H1 (cell line): ENCODE measurements at regions not wholly inside any gene's neighbourhood (a gene's known extent, or its start where the extent isn't known, plus 50 kb on each side); places are given as distances from the start of the nearest gene placed in this dataset.

ENCODE experiments used
- CTCF ChIA-PET: fragments of 300-600 bp; sonication (Branson Sonifier 250); formaldehyde crosslinking; loops from one replicate; lab custom pipeline; 2021; ENCODE audit not compliant: partially characterized antibody; lab: Charles Lee
- POLR2A ChIA-PET: fragments of 300-600 bp; sonication (Branson Sonifier 250); formaldehyde crosslinking; loops from one replicate; lab custom pipeline; 2021; ENCODE audit warnings: inconsistent platforms; ENCODE audit not compliant: partially characterized antibody; lab: Charles Lee
- DNase-seq, 2 experiments: peaks; one replicate each; pipeline versions ENCODE4 v3.0.0 to v3.0.0-alpha.2; 2010 to 2022; ENCODE audit warnings: low spot score in 2 of 2, low read depth in 1 of 2, mixed read lengths in 1 of 2
- FAIRE-seq: peaks from 2 replicates; lab custom pipeline; 2011; peaks lifted over from hg19 to GRCh38; lab: Jason Lieb, UNC
- H2AFZ ChIP-seq: 2 replicates; pipeline ENCODE4 v1.8.1; 2012; ENCODE audit warnings: low read length, inconsistent platforms
- H2AK5ac ChIP-seq: 2 replicates; pipeline ENCODE4 v1.6.1; 2013; ENCODE audit warnings: low read depth, low read length
- H2BK120ac ChIP-seq: replicated peaks from 2 replicates; pipeline ENCODE3; 2013; ENCODE audit warnings: low read depth, low read length, inconsistent platforms
- H2BK12ac ChIP-seq: 2 replicates; pipeline ENCODE4 v1.6.1; 2013; ENCODE audit warnings: low read depth, low read length
- H2BK15ac ChIP-seq: 2 replicates; pipeline ENCODE4 v1.6.1; 2013; ENCODE audit warnings: low read length
- H2BK20ac ChIP-seq: 2 replicates; pipeline ENCODE4 v1.6.1; 2013; ENCODE audit warnings: low read length
- H2BK5ac ChIP-seq: 2 replicates; pipeline ENCODE4 v1.6.1; 2013; ENCODE audit warnings: low read depth, low read length
- H3K14ac ChIP-seq: 2 replicates; pipeline ENCODE4 v1.6.1; 2013; ENCODE audit warnings: inconsistent platforms; ENCODE audit not compliant: insufficient read length
- H3K18ac ChIP-seq: 2 replicates; pipeline ENCODE4 v1.6.1; 2013; ENCODE audit warnings: low read length; ENCODE audit errors: extremely low read depth
- H3K23ac ChIP-seq: 2 replicates; pipeline ENCODE4 v1.6.1; 2013; ENCODE audit warnings: inconsistent platforms; ENCODE audit not compliant: insufficient read length
- H3K23me2 ChIP-seq: 2 replicates; pipeline ENCODE4 v1.6.1; 2013; ENCODE audit warnings: low read depth, low read length
- H3K27ac ChIP-seq: 2 replicates; pipeline ENCODE4 v1.6.1; 2011; ENCODE audit warnings: low read depth, low read length, inconsistent platforms
- H3K27me3 ChIP-seq, 4 experiments: replicated peaks in 1 of 4; 1 replicate in 1 of 4; 2 replicates in 3 of 4; pipeline versions ENCODE4 v1.6.1 to v1.8.1; 2011 to 2013; ENCODE audit warnings: low read length in 3 of 4, mild to moderate bottlenecking in 3 of 4, inconsistent platforms in 2 of 4, mixed read lengths in 2 of 4, moderate library complexity in 1 of 4; ENCODE audit not compliant: control insufficient read depth in 3 of 4, insufficient read depth in 3 of 4; ENCODE audit errors: extremely low read depth in 1 of 4
- H3K36me3 ChIP-seq, 4 experiments: 2 replicates each; pipeline versions ENCODE4 v1.6.1 to v1.8.1; 2011 to 2013; ENCODE audit warnings: mild to moderate bottlenecking in 4 of 4, low read length in 3 of 4, moderate library complexity in 2 of 4, control low read depth in 1 of 4, inconsistent platforms in 1 of 4; ENCODE audit not compliant: insufficient read depth in 4 of 4, control insufficient read depth in 2 of 4
- H3K4ac ChIP-seq: replicated peaks from 2 replicates; pipeline ENCODE3; 2013; ENCODE audit warnings: low read length, low read depth, mixed read lengths, inconsistent platforms; ENCODE audit not compliant: insufficient read length
- H3K4me1 ChIP-seq, 4 experiments: replicated peaks in 1 of 4; 1 replicate in 1 of 4; 2 replicates in 3 of 4; pipeline versions ENCODE4 v1.6.1 to v1.8.1; 2011 to 2013; ENCODE audit warnings: low read length in 3 of 4, inconsistent platforms in 2 of 4, mixed read lengths in 1 of 4; ENCODE audit not compliant: insufficient read depth in 4 of 4, control insufficient read depth in 3 of 4
- H3K4me2 ChIP-seq, 2 experiments: 2 replicates each; pipeline versions ENCODE4 v1.6.1 to v1.8.1; 2011 to 2013; ENCODE audit warnings: low read depth in 2 of 2, low read length in 2 of 2, control low read depth in 1 of 2, inconsistent platforms in 1 of 2, mild to moderate bottlenecking in 1 of 2; ENCODE audit not compliant: insufficient read depth in 1 of 2
- H3K4me3 ChIP-seq, 4 experiments: fragments of 200-600, 300-600 bp in 1 of 4; sonication (generic), shearing (Covaris generic), sonication (Bioruptor Twin) in 1 of 4; 2 replicates each; pipeline versions ENCODE4 v1.5.1 to v1.8.1; 2011 to 2016; ENCODE audit warnings: low read length in 4 of 4, low read depth in 3 of 4, control low read depth in 2 of 4, inconsistent platforms in 2 of 4, mild to moderate bottlenecking in 2 of 4, mixed read lengths in 1 of 4, moderate library complexity in 1 of 4; ENCODE audit not compliant: insufficient read depth in 2 of 4; ENCODE audit errors: extremely low read depth in 1 of 4
- H3K56ac ChIP-seq: replicated peaks from 2 replicates; pipeline ENCODE3; 2013; ENCODE audit warnings: low read depth, mild to moderate bottlenecking, mixed read lengths, low read length, inconsistent platforms; ENCODE audit not compliant: insufficient read length
- H3K79me1 ChIP-seq: 2 replicates; pipeline ENCODE4 v1.6.1; 2013; ENCODE audit warnings: low read depth, low read length, control low read depth
- H3K79me2 ChIP-seq, 2 experiments: 2 replicates each; pipeline versions ENCODE4 v1.6.1 to v1.8.1; 2012 to 2013; ENCODE audit warnings: low read length in 2 of 2, mild to moderate bottlenecking in 2 of 2, inconsistent platforms in 1 of 2; ENCODE audit not compliant: insufficient read depth in 2 of 2, control insufficient read depth in 1 of 2
- H3K9ac ChIP-seq, 4 experiments: replicated peaks in 1 of 4; 1 replicate in 1 of 4; 2 replicates in 3 of 4; pipeline versions ENCODE4 v1.6.1 to v1.8.1; 2011 to 2013; ENCODE audit warnings: low read depth in 3 of 4, low read length in 3 of 4, control low read depth in 2 of 4, mild to moderate bottlenecking in 2 of 4, moderate library complexity in 2 of 4, inconsistent platforms in 1 of 4; ENCODE audit errors: extremely low read depth in 1 of 4
- H3K9me3 ChIP-seq, 2 experiments: 2 replicates each; pipeline versions ENCODE4 v1.6.1 to v1.8.1; 2012 to 2013; ENCODE audit warnings: mild to moderate bottlenecking in 2 of 2, moderate library complexity in 2 of 2, control low read depth in 1 of 2, inconsistent platforms in 1 of 2, low read depth in 1 of 2, low read length in 1 of 2, mixed read lengths in 1 of 2; ENCODE audit not compliant: insufficient read depth in 2 of 2
- H4K20me1 ChIP-seq, 2 experiments: replicated peaks in 1 of 2; 2 replicates each; pipeline versions ENCODE3 to v1.8.1; 2011 to 2013; ENCODE audit warnings: inconsistent platforms in 2 of 2, low read length in 2 of 2, mild to moderate bottlenecking in 1 of 2; ENCODE audit not compliant: insufficient read depth in 2 of 2, control insufficient read depth in 1 of 2
- H4K5ac ChIP-seq: 2 replicates; pipeline ENCODE4 v1.6.1; 2013; ENCODE audit warnings: low read length, low read depth, mixed read lengths, inconsistent platforms; ENCODE audit not compliant: insufficient read length
- H4K8ac ChIP-seq: 2 replicates; pipeline ENCODE4 v1.8.0; 2013; ENCODE audit warnings: mild to moderate bottlenecking, moderate library complexity, low read length, inconsistent platforms; ENCODE audit not compliant: insufficient read depth; ENCODE audit errors: extremely low read depth
- H4K91ac ChIP-seq: replicated peaks from 2 replicates; pipeline ENCODE3; 2013; ENCODE audit warnings: low read length, mixed read lengths, inconsistent platforms; ENCODE audit not compliant: insufficient read length
- TEAD4 ChIP-seq: IDR thresholded peaks from 2 replicates; pipeline ENCODE4 v1.6.1; 2012; ENCODE audit warnings: low read depth, low read length, inconsistent platforms, mixed read lengths
- ZNF274 ChIP-seq: IDR thresholded peaks from 2 replicates; pipeline ENCODE4 v1.7.0; 2012; ENCODE audit warnings: low read length, borderline replicate concordance; ENCODE audit errors: extremely low read depth
- WGBS, 2 experiments: shearing (Covaris generic) in 1 of 2; methylation state at CpG; one replicate each; pipeline versions ENCODE4 v1.1.6 to v1.1.7; 2013 to 2015; ENCODE audit warnings: low lambda C conversion rate in 2 of 2, mixed read lengths in 2 of 2, inconsistent platforms in 1 of 2, low coverage in 1 of 2, missing lambda C conversion rate in 1 of 2; ENCODE audit not compliant: insufficient replicate concordance in 2 of 2, insufficient coverage in 1 of 2, insufficient read length in 1 of 2; ENCODE audit errors: extremely low coverage in 1 of 2, missing lambda C conversion rate in 1 of 2; 5-methylcytosine and 5-hydroxymethylcytosine counted together

DNA sequence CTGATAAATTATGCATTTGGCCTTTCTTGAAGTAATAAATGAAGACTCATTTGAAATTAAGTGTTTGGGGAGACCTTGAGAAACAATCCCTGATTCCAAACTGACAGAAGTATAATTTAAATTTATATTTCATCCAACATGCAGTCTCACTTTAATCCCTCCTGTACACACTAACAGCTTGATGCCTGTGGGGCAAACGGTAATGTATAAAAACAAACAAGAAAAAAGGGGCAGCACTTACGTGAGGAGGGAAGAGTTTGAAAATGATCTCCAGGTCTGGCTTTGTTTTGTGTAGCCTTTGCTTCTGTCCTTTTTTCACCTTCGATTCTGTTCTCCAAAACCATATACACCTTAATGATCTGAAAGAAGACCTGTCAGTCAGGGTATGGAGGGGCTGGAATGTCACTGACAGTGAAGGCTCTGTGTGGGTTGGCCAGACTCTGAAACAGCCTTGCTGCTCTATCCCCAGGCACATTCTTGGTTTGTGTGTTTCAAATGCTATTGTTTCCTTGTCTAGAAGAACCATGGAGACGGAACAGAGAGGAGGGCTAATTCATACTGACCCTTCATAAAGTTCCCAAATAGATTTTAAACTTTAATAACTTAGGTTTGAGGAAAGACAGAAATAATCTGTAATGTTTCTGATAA is 338.2 kb upstream of the WWC1 start:
- Histone ChIP-seq H4K8ac (no peak overlapping the region), H4K20me1 (no peaks in the 10 kb centered on the region), H4K91ac (no peak overlapping the region), H3K9me3 (no peaks in the 10 kb centered on the region), H2BK15ac (no peak overlapping the region), H4K5ac (no peak overlapping the region), H2AFZ (no peak overlapping the region), H3K4me3 (no peak overlapping the region), H3K4ac (no peak overlapping the region), H3K18ac (no peak overlapping the region), H3K23me2 (no peaks in the 10 kb centered on the region), H2BK5ac (no peak overlapping the region), H3K4me2 (no peak overlapping the region), H2AK5ac (no peak overlapping the region), H3K14ac (no peak overlapping the region), H3K79me1 (no peaks in the 10 kb centered on the region), H3K9ac (no peak overlapping the region), H3K27ac (no peak overlapping the region), H2BK20ac (no peak overlapping the region), H2BK120ac (no peak overlapping the region), H3K36me3 (no peaks in the 10 kb centered on the region), H3K79me2 (no peaks in the 10 kb centered on the region), H3K23ac (no peak overlapping the region), H3K56ac (no peak overlapping the region), H2BK12ac (no peak overlapping the region), H3K27me3 (no peaks in the 10 kb centered on the region), H3K4me1 (peaks cover 0 to 7% (median 4%) of the 10 kb centered on the region in 4 experiments; a peak in 6 of 7 replicates)
- DNase-seq (no peak), FAIRE-seq (no peak)
- TF ChIP-seq ZNF274, result no peak
- peak; percentile 56 for TF ChIP-seq TEAD4
- ChIA-PET CTCF (interaction anchor here (0.7 to 2.8 kb wide), 5 partner anchors 12 to 268 kb away, joined by 3 to 13 read pairs (median 3); no protein-coding TSS in a partner anchor), POLR2A (no interaction called here)
- 91% methylated on average over 4 of the region's 4 CpGs; no CpG with 5 or more reads in 1 of the 2 experiments for WGBS, 2 experiments
